ENCODE measurements at regions not wholly inside any gene's neighbourhood (a gene's known extent, or its start where the extent isn't known, plus 50 kb on each side); places are given as distances from the start of the nearest gene placed in this dataset.
"Not testable (repeated sequence)": the region's sequence is repeated elsewhere in the genome, so short reads cannot be mapped to it uniquely, and the experiment has no call there.

DNA sequence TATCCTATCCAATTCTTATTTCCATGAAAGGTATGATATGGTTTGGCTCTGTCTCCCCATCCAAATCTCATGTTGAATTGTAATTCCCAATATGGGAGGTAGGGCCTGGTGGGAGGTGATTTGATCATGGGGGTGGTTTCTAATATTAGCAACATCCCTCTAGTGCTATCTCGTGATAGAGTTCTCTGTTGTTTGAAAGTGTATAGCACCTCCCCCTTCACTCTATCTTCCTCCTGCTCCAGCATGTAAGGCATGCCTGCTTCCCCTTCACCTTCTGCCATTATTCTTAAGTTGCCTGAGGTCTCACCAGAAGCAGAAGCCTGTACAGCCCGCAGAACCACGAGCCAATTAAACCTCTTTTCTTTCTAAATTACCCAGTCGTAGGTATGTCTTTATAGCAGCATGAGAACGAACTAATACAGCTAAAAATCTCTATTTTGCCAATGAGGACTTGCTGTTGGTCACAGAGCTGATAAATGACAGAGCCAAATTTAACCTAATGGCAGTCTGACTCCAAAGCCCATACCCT, 247.2 kb downstream of the HNRNPD start:
- H3K36me3 ChIP-seq (ENCODE audit: control insufficient read depth, insufficient read depth, low read length): no peaks in the 10 kb centered on the region
- H3K27me3 ChIP-seq (ENCODE audit: control insufficient read depth, insufficient read depth, low read length): no peaks in the 10 kb centered on the region
- DNase-seq (ENCODE audit: low read depth): no peak
- no peak overlapping the region for H3K4me3 ChIP-seq (ENCODE audit: low read depth, low read length)
- TF ChIP-seq, protein P1, sequence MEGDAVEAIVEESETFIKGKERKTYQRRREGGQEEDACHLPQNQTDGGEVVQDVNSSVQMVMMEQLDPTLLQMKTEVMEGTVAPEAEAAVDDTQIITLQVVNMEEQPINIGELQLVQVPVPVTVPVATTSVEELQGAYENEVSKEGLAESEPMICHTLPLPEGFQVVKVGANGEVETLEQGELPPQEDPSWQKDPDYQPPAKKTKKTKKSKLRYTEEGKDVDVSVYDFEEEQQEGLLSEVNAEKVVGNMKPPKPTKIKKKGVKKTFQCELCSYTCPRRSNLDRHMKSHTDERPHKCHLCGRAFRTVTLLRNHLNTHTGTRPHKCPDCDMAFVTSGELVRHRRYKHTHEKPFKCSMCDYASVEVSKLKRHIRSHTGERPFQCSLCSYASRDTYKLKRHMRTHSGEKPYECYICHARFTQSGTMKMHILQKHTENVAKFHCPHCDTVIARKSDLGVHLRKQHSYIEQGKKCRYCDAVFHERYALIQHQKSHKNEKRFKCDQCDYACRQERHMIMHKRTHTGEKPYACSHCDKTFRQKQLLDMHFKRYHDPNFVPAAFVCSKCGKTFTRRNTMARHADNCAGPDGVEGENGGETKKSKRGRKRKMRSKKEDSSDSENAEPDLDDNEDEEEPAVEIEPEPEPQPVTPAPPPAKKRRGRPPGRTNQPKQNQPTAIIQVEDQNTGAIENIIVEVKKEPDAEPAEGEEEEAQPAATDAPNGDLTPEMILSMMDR (IDR thresholded peaks at IDR 0.05; ENCODE audit: insufficient read depth, low read depth, low read length): no peak
- CTCF ChIA-PET: no interaction called here
- POLR2A ChIA-PET: no interaction called here

GRCh38 chr4:82125787-82126297, 247.9 kb downstream of the HNRNPD start:
- DNase-seq (ENCODE audit: low read depth): no peak
- POLR2A ChIA-PET: no interaction called here
- Histone ChIP-seq H3K27me3 (ENCODE audit: control insufficient read depth, insufficient read depth, low read length) (no peaks in the 10 kb centered on the region), H3K4me3 (ENCODE audit: low read depth, low read length) (no peak overlapping the region), H3K36me3 (ENCODE audit: control insufficient read depth, insufficient read depth, low read length) (no peaks in the 10 kb centered on the region)
- TF ChIP-seq, protein P1 (IDR thresholded peaks at IDR 0.05; ENCODE audit: insufficient read depth, low read depth, low read length): no peak
- CTCF ChIA-PET: no interaction called here

- Histone ChIP-seq H3K36me3 (ENCODE audit: control insufficient read depth, insufficient read depth, low read length) (no peaks in the 10 kb centered on the region), H3K4me3 (ENCODE audit: low read depth, low read length) (no peak overlapping the region), H3K27me3 (ENCODE audit: control insufficient read depth, insufficient read depth, low read length) (no peaks in the 10 kb centered on the region)
- ChIA-PET CTCF (no interaction called here), POLR2A (no interaction called here)
- no peak for DNase-seq (ENCODE audit: low read depth)
- TF ChIP-seq, protein P1 (IDR thresholded peaks at IDR 0.05; ENCODE audit: insufficient read depth, low read depth, low read length): no peak
Measured at GRCh38 chr4:82124932-82125786, 248.6 kb downstream of the HNRNPD start.

DNA sequence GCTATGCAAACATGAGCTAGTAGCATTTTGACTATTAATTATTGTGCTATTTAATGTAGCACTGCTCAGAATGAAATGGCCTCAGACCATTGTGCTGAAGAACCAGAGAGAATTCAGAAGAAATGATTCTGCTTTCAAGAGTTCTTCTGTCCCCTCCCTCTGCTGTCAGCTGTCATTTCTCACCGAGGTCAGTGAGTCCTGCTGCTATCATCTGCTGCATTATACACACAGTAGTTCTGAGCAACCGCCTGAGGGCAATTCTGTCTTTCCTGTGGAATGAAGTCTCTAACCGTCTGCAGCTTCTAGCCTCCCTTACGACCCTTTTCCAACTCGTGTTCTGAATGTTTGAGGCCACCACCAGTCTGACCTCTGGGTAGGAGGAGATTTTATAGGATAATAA, 249.4 kb downstream of the HNRNPD start:
- DNase-seq (ENCODE audit: low read depth): no peak
- TF ChIP-seq, protein P1 (IDR thresholded peaks at IDR 0.05; ENCODE audit: insufficient read depth, low read depth, low read length): no peak
- no peaks in the 10 kb centered on the region for H3K36me3 ChIP-seq (ENCODE audit: control insufficient read depth, insufficient read depth, low read length)
- no peak overlapping the region for H3K4me3 ChIP-seq (ENCODE audit: low read depth, low read length)
- POLR2A ChIA-PET: no interaction called here
- CTCF ChIA-PET: no interaction called here
- no peaks in the 10 kb centered on the region for H3K27me3 ChIP-seq (ENCODE audit: control insufficient read depth, insufficient read depth, low read length)

GRCh38 chr4:82123934-82124333, 249.9 kb downstream of the HNRNPD start:
- ChIA-PET CTCF (no interaction called here), POLR2A (no interaction called here)
- TF ChIP-seq, protein P1 (IDR thresholded peaks at IDR 0.05; ENCODE audit: insufficient read depth, low read depth, low read length): no peak
- no peaks in the 10 kb centered on the region for H3K27me3 ChIP-seq (ENCODE audit: control insufficient read depth, insufficient read depth, low read length)
- no peak overlapping the region for H3K4me3 ChIP-seq (ENCODE audit: low read depth, low read length)
- no peak for DNase-seq (ENCODE audit: low read depth)
- no peaks in the 10 kb centered on the region for H3K36me3 ChIP-seq (ENCODE audit: control insufficient read depth, insufficient read depth, low read length)

DNA sequence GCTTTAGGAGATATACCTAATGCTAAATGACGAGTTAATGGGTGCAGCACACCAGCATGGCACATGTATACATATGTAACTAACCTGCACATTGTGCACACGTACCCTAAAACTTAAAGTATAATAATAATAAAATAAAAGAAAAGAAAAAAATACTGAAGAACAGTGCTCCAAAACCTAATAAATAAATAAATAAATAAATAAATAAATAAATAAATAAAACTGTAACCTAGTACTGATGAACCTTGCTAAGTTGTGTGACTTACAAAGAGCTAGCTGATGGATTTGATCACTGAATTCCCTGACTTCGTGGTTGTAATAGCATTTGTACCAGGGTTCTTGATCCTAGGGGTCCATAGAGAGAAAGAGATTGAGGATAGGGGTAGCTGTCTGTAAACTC, 258.6 kb downstream of the HNRNPD start:
- POLR2A ChIA-PET; H3K36me3 ChIP-seq (ENCODE audit: control insufficient read depth, insufficient read depth, low read length); H3K4me3 ChIP-seq (ENCODE audit: low read depth, low read length); H3K27me3 ChIP-seq (ENCODE audit: control insufficient read depth, insufficient read depth, low read length); DNase-seq (ENCODE audit: low read depth): not testable (repeated sequence)
- CTCF ChIA-PET: interaction anchor here (0.7 kb wide), 1 partner anchor 21 kb away, joined by 4 read pairs; no protein-coding TSS in a partner anchor

Data from BJ (cell line).